Fibroblast of lung (primary cell): ENCODE measurements at regions not wholly inside any gene's neighbourhood (a gene's known extent, or its start where the extent isn't known, plus 50 kb on each side); places are given as distances from the start of the nearest gene placed in this dataset.

Experiments used
- DNase-seq, 2 donors: peaks; one replicate each; pipeline versions ENCODE4 v3.0.0 to v3.0.0-alpha.2; 2010; ENCODE audit warnings: low read depth in 2 of 2
- H2AFZ ChIP-seq: 2 replicates; pipeline ENCODE4 v1.5.1; 2012; ENCODE audit warnings: low read length, control low read depth, inconsistent platforms
- H3K27ac ChIP-seq: 2 replicates; pipeline ENCODE4 v1.5.1; 2011; ENCODE audit warnings: low read length, control low read depth; ENCODE audit not compliant: insufficient read depth
- H3K27me3 ChIP-seq: 2 replicates; pipeline ENCODE4 v1.5.1; 2011; ENCODE audit warnings: mild to moderate bottlenecking, low read length; ENCODE audit not compliant: control insufficient read depth, insufficient read depth
- H3K36me3 ChIP-seq: 2 replicates; pipeline ENCODE4 v1.5.1; 2011; ENCODE audit warnings: low read length; ENCODE audit not compliant: control insufficient read depth, insufficient read depth
- H3K4me1 ChIP-seq: 2 replicates; pipeline ENCODE4 v1.5.1; 2011; ENCODE audit warnings: low read length; ENCODE audit not compliant: control insufficient read depth, insufficient read depth; ENCODE audit errors: extremely low read depth
- H3K4me2 ChIP-seq: 2 replicates; pipeline ENCODE4 v1.5.1; 2011; ENCODE audit warnings: low read length, control low read depth; ENCODE audit not compliant: insufficient read depth; ENCODE audit errors: extremely low read depth
- H3K4me3 ChIP-seq, 4 experiments: fragments of 200-600 bp in 1 of 4; sonication (generic) in 1 of 4; replicated peaks in 1 of 4; 2 replicates each; pipeline ENCODE4 v1.5.1; 2011 to 2016; ENCODE audit warnings: low read length in 4 of 4, low read depth in 3 of 4, mild to moderate bottlenecking in 3 of 4, control low read depth in 2 of 4, inconsistent platforms in 1 of 4, mixed read lengths in 1 of 4; ENCODE audit not compliant: insufficient read depth in 1 of 4; ENCODE audit errors: control extremely low read depth in 1 of 4
- H3K79me2 ChIP-seq: 2 replicates; pipeline ENCODE4 v1.5.1; 2012; ENCODE audit warnings: mild to moderate bottlenecking, low read length, inconsistent platforms; ENCODE audit not compliant: control insufficient read depth, insufficient read depth
- H3K9ac ChIP-seq: 2 replicates; pipeline ENCODE4 v1.5.1; 2011; ENCODE audit warnings: mild to moderate bottlenecking, low read length, control low read depth; ENCODE audit not compliant: insufficient read depth
- H3K9me3 ChIP-seq: 2 replicates; pipeline ENCODE4 v1.5.1; 2012; ENCODE audit warnings: low read depth, low read length; ENCODE audit not compliant: control insufficient read depth, insufficient read depth
- H4K20me1 ChIP-seq: 2 replicates; pipeline ENCODE4 v1.5.1; 2011; ENCODE audit warnings: low read length; ENCODE audit not compliant: control insufficient read depth, insufficient read depth; ENCODE audit errors: extremely low read depth
- EZH2 ChIP-seq: IDR thresholded peaks from 2 replicates; pipeline ENCODE4 v1.5.1; 2012; ENCODE audit warnings: low read length, control low read depth, mild to moderate bottlenecking; ENCODE audit errors: missing control alignments
- TF ChIP-seq, protein P1 (sequence below), 2 donors: IDR thresholded peaks in 1 of 2; conservative IDR thresholded peaks in 1 of 2; 1 replicate in 1 of 2; 2 replicates in 1 of 2; pipeline ENCODE4 v1.5.1; 2011 to 2012; ENCODE audit warnings: low read length in 2 of 2, control low read depth in 1 of 2, inconsistent platforms in 1 of 2, low read depth in 1 of 2, mild to moderate bottlenecking in 1 of 2

DNA sequence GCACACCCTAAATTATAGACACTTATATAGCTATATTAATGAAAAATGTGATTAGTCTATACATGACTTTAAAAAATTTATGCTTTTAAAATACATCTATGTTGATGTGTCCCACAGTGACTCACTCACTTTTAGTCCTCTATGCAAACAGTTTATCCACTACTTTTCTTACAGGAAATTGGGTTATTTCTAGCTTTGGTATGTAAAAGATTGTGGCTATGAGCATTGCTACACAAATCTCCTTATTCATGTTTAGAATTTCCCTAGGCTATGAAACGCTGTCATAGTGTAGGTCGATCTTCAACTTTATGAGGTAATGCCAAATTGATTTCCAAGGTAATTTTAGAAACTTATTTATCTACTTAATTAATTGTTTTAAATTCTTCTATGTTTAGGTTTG, 687.4 kb downstream of the PRR16 start:
- H3K27ac ChIP-seq, result no peak overlapping the region
- no peaks in the 10 kb centered on the region for H3K36me3 ChIP-seq
- TF ChIP-seq, protein P1, sequence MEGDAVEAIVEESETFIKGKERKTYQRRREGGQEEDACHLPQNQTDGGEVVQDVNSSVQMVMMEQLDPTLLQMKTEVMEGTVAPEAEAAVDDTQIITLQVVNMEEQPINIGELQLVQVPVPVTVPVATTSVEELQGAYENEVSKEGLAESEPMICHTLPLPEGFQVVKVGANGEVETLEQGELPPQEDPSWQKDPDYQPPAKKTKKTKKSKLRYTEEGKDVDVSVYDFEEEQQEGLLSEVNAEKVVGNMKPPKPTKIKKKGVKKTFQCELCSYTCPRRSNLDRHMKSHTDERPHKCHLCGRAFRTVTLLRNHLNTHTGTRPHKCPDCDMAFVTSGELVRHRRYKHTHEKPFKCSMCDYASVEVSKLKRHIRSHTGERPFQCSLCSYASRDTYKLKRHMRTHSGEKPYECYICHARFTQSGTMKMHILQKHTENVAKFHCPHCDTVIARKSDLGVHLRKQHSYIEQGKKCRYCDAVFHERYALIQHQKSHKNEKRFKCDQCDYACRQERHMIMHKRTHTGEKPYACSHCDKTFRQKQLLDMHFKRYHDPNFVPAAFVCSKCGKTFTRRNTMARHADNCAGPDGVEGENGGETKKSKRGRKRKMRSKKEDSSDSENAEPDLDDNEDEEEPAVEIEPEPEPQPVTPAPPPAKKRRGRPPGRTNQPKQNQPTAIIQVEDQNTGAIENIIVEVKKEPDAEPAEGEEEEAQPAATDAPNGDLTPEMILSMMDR (conservative IDR thresholded peaks at IDR 0.05 in 1 of 2, IDR thresholded peaks at IDR 0.05 in 1 of 2; ENCODE audit: low read depth in 1 of 2, low read length in 2 of 2), result no peak
- TF ChIP-seq EZH2, result no peak
- H3K27me3 ChIP-seq, result no peaks in the 10 kb centered on the region
- no peak overlapping the region for H2AFZ ChIP-seq
- H3K79me2 ChIP-seq, result no peaks in the 10 kb centered on the region
- H3K9ac ChIP-seq, result no peak overlapping the region
- H4K20me1 ChIP-seq, result no peaks in the 10 kb centered on the region
- H3K4me2 ChIP-seq, result no peak overlapping the region
- no peak overlapping the region for H3K4me3 ChIP-seq
- H3K9me3 ChIP-seq, result no peaks in the 10 kb centered on the region
- no peaks in the 10 kb centered on the region for H3K4me1 ChIP-seq
- DNase-seq, result peak in 1 of 2 donors; percentile 4

DNA sequence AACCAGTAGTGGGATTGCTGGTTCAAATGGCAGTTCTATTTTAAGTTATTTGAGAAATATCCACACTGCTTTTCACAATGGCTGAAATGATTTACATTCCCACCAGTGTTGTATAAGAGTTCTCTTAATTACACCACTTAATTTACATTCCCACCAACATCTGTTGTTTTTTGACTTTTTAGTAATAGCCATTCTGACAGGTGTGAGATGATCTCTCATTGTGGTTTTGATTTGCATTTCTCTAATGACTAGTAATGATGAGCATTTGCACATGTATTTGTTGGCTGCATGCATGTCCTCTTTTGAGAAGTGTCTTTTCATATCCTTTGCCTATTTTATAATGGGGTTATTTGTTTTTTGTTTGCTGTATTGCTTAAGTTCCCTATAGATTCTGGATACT, 688.3 kb downstream of the PRR16 start:
- Histone ChIP-seq H3K4me3 (no peak overlapping the region), H3K27me3 (no peaks in the 10 kb centered on the region), H3K36me3 (no peaks in the 10 kb centered on the region), H3K4me2 (no peak overlapping the region), H3K27ac (no peak overlapping the region), H3K79me2 (no peaks in the 10 kb centered on the region), H2AFZ (no peak overlapping the region), H3K9ac (no peak overlapping the region), H3K9me3 (no peaks in the 10 kb centered on the region), H4K20me1 (no peaks in the 10 kb centered on the region), H3K4me1 (no peaks in the 10 kb centered on the region)
- DNase-seq, result no peak
- no peak for TF ChIP-seq EZH2
- TF ChIP-seq, protein P1 (conservative IDR thresholded peaks at IDR 0.05 in 1 of 2, IDR thresholded peaks at IDR 0.05 in 1 of 2; ENCODE audit: low read depth in 1 of 2, low read length in 2 of 2), result no peak

DNA sequence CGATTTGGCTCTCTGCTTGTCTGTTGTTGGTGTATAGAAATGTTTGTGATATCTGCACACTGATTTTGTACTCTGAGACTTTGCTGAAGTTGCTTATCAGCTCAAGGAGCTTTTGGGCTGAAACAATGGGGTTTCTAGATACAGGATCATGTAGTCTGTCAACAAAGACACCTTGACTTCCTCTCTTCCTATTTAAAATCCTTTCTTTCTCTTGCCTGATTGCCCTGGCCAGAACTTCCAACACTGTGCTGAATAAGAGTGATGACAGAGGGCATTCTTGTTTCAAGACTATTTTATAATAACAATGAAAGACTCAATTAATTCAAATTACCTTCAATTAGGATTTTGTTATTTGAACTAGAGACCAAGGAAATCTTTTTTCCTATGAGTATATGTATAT, 692.5 kb downstream of the PRR16 start:
- Histone ChIP-seq H2AFZ (no peak overlapping the region), H4K20me1 (no peaks in the 10 kb centered on the region), H3K9me3 (no peaks in the 10 kb centered on the region), H3K4me2 (no peak overlapping the region), H3K4me1 (no peaks in the 10 kb centered on the region), H3K4me3 (no peak overlapping the region), H3K27me3 (no peaks in the 10 kb centered on the region), H3K27ac (no peak overlapping the region), H3K79me2 (no peaks in the 10 kb centered on the region), H3K9ac (no peak overlapping the region), H3K36me3 (no peaks in the 10 kb centered on the region)
- no peak for DNase-seq
- TF ChIP-seq, protein P1 (conservative IDR thresholded peaks at IDR 0.05 in 1 of 2, IDR thresholded peaks at IDR 0.05 in 1 of 2; ENCODE audit: low read depth in 1 of 2, low read length in 2 of 2), result no peak
- TF ChIP-seq EZH2, result no peak
